Gastrocnemius medialis (tissue), 4 donors: ENCODE measurements at regions not wholly inside any gene's neighbourhood (a gene's known extent, or its start where the extent isn't known, plus 50 kb on each side); places are given as distances from the start of the nearest gene placed in this dataset.
A peak's percentile ranks its signal among the peaks of the same experiment; 100 is the strongest.

Experiments
- ATAC-seq, 2 donors: fragments of 150-250 bp; one replicate each; pipeline ENCODE4 v1.9.1; 2016
- DNase-seq, 2 donors: peaks; one replicate each; pipeline ENCODE4 v3.0.0-alpha.2; 2019
- H3K27ac ChIP-seq, 4 donors: fragments of 200-600 bp; sonication (generic); 1 replicate in 1 of 4; 2 replicates in 3 of 4; pipeline ENCODE4 v1.5.1; 2016 to 2018; ENCODE audit warnings: mild to moderate bottlenecking in 2 of 4, moderate library complexity in 1 of 4
- H3K27me3 ChIP-seq, 3 donors: fragments of 200-600 bp; sonication (generic) in 2 of 3; 1 replicate in 1 of 3; 2 replicates in 2 of 3; pipeline versions ENCODE4 v1.5.1 to v1.6.0; 2016 to 2019; ENCODE audit warnings: mild to moderate bottlenecking in 1 of 3, moderate library complexity in 1 of 3
- H3K36me3 ChIP-seq, 2 donors: fragments of 200-600 bp; sonication (generic) in 1 of 2; one replicate each; pipeline ENCODE4 v1.5.1; 2017 to 2018
- H3K4me1 ChIP-seq, 2 donors: fragments of 200-600 bp; sonication (generic) in 1 of 2; one replicate each; pipeline ENCODE4 v1.5.1; 2016 to 2017; ENCODE audit warnings: mild to moderate bottlenecking in 2 of 2
- H3K4me3 ChIP-seq, 4 donors: fragments of 200-600 bp; sonication (generic) in 3 of 4; 1 replicate in 1 of 4; 2 replicates in 3 of 4; pipeline ENCODE4 v1.5.1; 2016 to 2019; ENCODE audit warnings: mild to moderate bottlenecking in 2 of 4
- H3K9me3 ChIP-seq, 3 donors: fragments of 200-600 bp; sonication (generic) in 2 of 3; 1 replicate in 1 of 3; 2 replicates in 2 of 3; pipeline ENCODE4 v1.5.1; 2016 to 2019
- CTCF ChIP-seq, 5 experiments: fragments of 450-650 bp in 3 of 5; fragments of 200-600 bp in 2 of 5; sonication (generic) in 2 of 5; IDR thresholded peaks in 4 of 5; conservative IDR thresholded peaks in 1 of 5; 1 replicate in 4 of 5; 2 replicates in 1 of 5; pipeline ENCODE4 v1.5.1; 2016 to 2019; ENCODE audit warnings: antibody characterized with exemption in 5 of 5, mild to moderate bottlenecking in 3 of 5, moderate library complexity in 3 of 5
- POLR2A ChIP-seq, 2 donors: fragments of 450-650 bp; IDR thresholded peaks; one replicate each; pipeline ENCODE4 v1.6.1; 2017; ENCODE audit warnings: antibody characterized with exemption in 2 of 2, mild to moderate bottlenecking in 2 of 2, moderate library complexity in 2 of 2
- in situ Hi-C, 4 donors: fragments of 200-750 bp; cut with MboI; loops; one replicate each; pipeline versions ENCODE4 v1.15.0 to v1.8.0; 2017; ENCODE audit warnings: low sequenced_read_pairs in 4 of 4
- intact Hi-C: fragments of 100-400 bp; cut with DNase I; formaldehyde crosslinking; loops from one replicate; pipeline ENCODE4 v1.15.1; 2023; ENCODE audit warnings: low total_unique reads

- ATAC-seq (no peak), DNase-seq (no peak)
- Histone ChIP-seq H3K27me3 (no peaks in the 10 kb centered on the region), H3K27ac (peak overlapping the region in 1 of 4 donors; percentile 8), H3K4me1 (peaks cover 0 to 1% of the 10 kb centered on the region in 2 donors), H3K36me3 (no peaks in the 10 kb centered on the region), H3K4me3 (no peak overlapping the region), H3K9me3 (no peaks in the 10 kb centered on the region)
- intact Hi-C loops (no loop called here), in situ Hi-C loops (no loop called here)
- TF ChIP-seq CTCF (IDR thresholded peaks at IDR 0.05 in 4 of 5, conservative IDR thresholded peaks at IDR 0.05 in 1 of 5) (no peak), POLR2A (IDR thresholded peaks at IDR 0.05) (no peak)
Observed at GRCh38 chr20:11234608-11235007, 560.8 kb upstream of the JAG1 start.

GRCh38 chr20:11235058-11235457 is 561.3 kb upstream of the JAG1 start:
- Histone ChIP-seq H3K4me1 (no peaks in the 10 kb centered on the region), H3K27me3 (no peaks in the 10 kb centered on the region), H3K27ac (peak overlapping the region in 2 of 4 donors; percentile 12 to 50), H3K9me3 (no peaks in the 10 kb centered on the region), H3K36me3 (no peaks in the 10 kb centered on the region), H3K4me3 (no peak overlapping the region)
- intact Hi-C loops (no loop called here), in situ Hi-C loops (no loop called here)
- ATAC-seq (no peak), DNase-seq (no peak)
- TF ChIP-seq POLR2A (IDR thresholded peaks at IDR 0.05), result no peak
- no peak for TF ChIP-seq CTCF (IDR thresholded peaks at IDR 0.05 in 4 of 5, conservative IDR thresholded peaks at IDR 0.05 in 1 of 5)

- Histone ChIP-seq H3K9me3 (no peaks in the 10 kb centered on the region), H3K36me3 (no peaks in the 10 kb centered on the region), H3K4me3 (no peak overlapping the region), H3K4me1 (no peaks in the 10 kb centered on the region), H3K27ac (no peak overlapping the region), H3K27me3 (no peaks in the 10 kb centered on the region)
- in situ Hi-C loops (no loop called here), intact Hi-C loops (no loop called here)
- no peak for TF ChIP-seq CTCF (IDR thresholded peaks at IDR 0.05 in 4 of 5, conservative IDR thresholded peaks at IDR 0.05 in 1 of 5)
- no peak for TF ChIP-seq POLR2A (IDR thresholded peaks at IDR 0.05)
- no peak for DNase-seq
- ATAC-seq, result no peak
Observed at GRCh38 chr20:11242320-11242719, 568.5 kb upstream of the JAG1 start.

- Histone ChIP-seq H3K36me3 (no peaks in the 10 kb centered on the region), H3K27me3 (no peaks in the 10 kb centered on the region), H3K27ac (no peak overlapping the region), H3K4me1 (no peaks in the 10 kb centered on the region), H3K9me3 (no peaks in the 10 kb centered on the region), H3K4me3 (no peak overlapping the region)
- in situ Hi-C loops (no loop called here), intact Hi-C loops (no loop called here)
- ATAC-seq (no peak), DNase-seq (no peak)
- TF ChIP-seq CTCF (IDR thresholded peaks at IDR 0.05 in 4 of 5, conservative IDR thresholded peaks at IDR 0.05 in 1 of 5) (no peak), POLR2A (IDR thresholded peaks at IDR 0.05) (no peak)
Observed at GRCh38 chr20:11245431-11245830, 571.6 kb upstream of the JAG1 start.

- ATAC-seq (no peak), DNase-seq (no peak)
- no peak overlapping the region for H3K27ac ChIP-seq
- no peaks in the 10 kb centered on the region for H3K27me3 ChIP-seq
- intact Hi-C loops (no loop called here), in situ Hi-C loops (no loop called here)
- H3K4me1 ChIP-seq, result no peaks in the 10 kb centered on the region
- H3K4me3 ChIP-seq, result no peak overlapping the region
- H3K9me3 ChIP-seq, result no peaks in the 10 kb centered on the region
- TF ChIP-seq CTCF (IDR thresholded peaks at IDR 0.05 in 4 of 5, conservative IDR thresholded peaks at IDR 0.05 in 1 of 5) (no peak), POLR2A (IDR thresholded peaks at IDR 0.05) (no peak)
- H3K36me3 ChIP-seq, result no peaks in the 10 kb centered on the region
Observed at GRCh38 chr20:11246251-11246775, 572.5 kb upstream of the JAG1 start.
